MM.1S (cell line): ENCODE measurements at regions not wholly inside any gene's neighbourhood (a gene's known extent, or its start where the extent isn't known, plus 50 kb on each side); places are given as distances from the start of the nearest gene placed in this dataset.

Source experiments
- CTCF ChIP-seq: fragments of 300-600 bp; sonication (generic); IDR thresholded peaks from 2 replicates; pipeline ENCODE4 v1.5.1; 2016; ENCODE audit warnings: antibody characterized with exemption, low read length, mixed read lengths
- EZH2 ChIP-seq: fragments of 300-600 bp; sonication (generic); optimal IDR thresholded peaks from 2 replicates; pipeline ENCODE3; 2017; ENCODE audit warnings: low read depth, mild to moderate bottlenecking, antibody characterized with exemption, low read length, mixed read lengths
- EZH2phosphoT487 ChIP-seq: fragments of 300-600 bp; sonication (generic); IDR thresholded peaks from 2 replicates; pipeline ENCODE4 v1.6.1; 2018; ENCODE audit warnings: antibody characterized with exemption, low read length

GRCh38 chr15:54829821-54830220 lies 366.9 kb downstream of the RSL24D1 start:
- TF ChIP-seq CTCF (no peak), EZH2phosphoT487 (no peak), EZH2 (no peak)
